Lung microvascular endothelial cell (primary cell): ENCODE measurements at regions not wholly inside any gene's neighbourhood (a gene's known extent, or its start where the extent isn't known, plus 50 kb on each side); places are given as distances from the start of the nearest gene placed in this dataset.

Source experiments
- DNase-seq, 2 donors: peaks; one replicate each; pipeline versions ENCODE4 v3.0.0 to v3.0.0-alpha.2; 2010; ENCODE audit warnings: low read depth in 2 of 2

DNA sequence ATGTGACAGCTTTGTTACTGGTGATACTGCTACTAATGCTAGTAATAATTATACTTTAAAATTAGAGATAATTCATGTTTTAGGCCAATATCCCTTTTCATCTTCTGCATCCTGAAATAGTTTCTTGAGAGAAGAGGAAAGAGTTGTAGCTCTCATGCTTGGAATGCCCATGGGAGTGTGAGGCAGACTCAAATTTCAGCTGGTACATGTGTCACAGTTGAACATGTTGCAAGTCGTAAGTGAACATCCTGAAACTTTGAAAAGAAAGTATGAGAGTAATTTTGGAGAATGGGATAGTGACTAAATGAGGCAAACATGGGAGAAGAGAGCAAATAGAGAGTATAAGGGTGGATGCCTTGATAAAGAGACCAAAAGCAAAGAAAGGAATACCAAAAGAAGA is 168.0 kb downstream of the TMTC3 start:
- DNase-seq = peak in 1 of 2 donors; percentile 71

DNA sequence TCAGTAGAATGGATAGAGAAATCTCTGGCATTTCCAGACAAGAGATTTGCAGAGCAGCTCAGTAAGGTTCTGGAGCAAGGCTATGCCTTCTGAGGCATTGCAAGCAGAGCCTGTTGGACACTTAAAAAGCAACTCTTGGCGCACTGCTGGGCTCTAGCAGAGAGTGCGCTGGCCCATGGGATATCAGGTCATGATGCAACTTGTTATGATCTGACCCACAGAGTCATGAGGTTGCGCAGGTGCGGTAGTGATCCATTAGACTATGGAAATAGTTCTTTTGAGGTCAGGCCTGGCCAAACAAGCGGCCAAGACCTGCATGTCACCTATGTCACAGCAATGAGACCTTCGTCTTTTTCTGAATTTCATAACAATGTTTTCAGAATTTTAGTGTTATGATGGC is 168.6 kb downstream of the TMTC3 start:
- peak; percentile 24 to 75 for DNase-seq

DNA sequence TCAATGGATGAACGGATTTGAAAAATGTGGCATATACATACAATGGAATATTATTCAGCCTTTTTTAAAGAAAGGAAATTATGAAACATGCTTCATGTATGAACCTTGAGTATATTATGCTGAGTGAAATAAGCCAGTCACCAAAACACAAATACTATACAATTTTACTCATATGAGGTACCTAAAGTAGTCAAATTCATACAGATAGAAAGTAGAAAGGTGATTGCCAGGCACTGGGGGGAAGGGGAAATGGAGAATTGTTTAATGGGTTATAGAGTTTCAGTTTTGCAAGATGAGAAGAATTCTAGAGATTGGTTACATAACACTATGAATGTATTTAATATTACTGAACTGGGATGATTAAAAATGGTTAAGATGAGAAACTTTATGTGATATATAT is 171.4 kb downstream of the TMTC3 start:
- no peak for DNase-seq

DNA sequence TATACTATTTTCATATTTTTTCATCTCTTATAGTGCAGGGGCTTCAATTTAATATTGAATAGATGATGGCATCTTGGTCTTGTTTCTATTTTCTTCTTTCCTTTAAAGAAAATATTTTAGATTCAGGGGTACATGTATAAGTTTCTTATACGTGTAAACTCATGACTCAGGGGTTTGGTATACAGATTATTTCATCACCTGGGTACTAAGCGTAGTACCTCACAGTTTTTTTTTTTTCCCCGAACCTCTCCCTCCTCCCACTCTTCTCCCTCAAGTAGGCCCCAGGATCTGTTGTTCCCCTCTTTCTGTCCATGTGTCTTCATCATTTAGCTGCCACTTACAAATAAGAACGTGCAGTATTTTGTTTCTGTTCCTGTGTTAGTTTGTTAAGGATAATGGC is 172.6 kb downstream of the TMTC3 start:
- no peak for DNase-seq

DNA sequence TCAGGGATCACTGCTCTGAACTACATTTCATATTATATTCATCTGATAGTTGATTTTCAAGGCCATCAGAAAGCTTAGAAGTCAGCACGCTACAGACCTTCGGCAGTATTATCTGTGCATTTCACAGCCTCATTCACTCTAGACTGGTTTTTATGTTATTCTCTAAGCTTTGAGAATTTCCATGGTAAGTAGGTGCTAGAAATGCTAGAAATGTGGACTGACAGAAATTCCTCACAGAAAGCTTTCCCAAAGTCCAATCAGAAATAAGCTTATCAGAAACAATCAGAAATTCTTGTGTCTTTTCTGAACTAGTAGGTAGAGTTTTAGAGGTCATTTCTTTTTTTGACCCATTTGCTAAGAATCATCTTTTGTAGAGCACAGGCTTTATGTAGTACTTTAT is 176.6 kb downstream of the TMTC3 start:
- DNase-seq = no peak

DNA sequence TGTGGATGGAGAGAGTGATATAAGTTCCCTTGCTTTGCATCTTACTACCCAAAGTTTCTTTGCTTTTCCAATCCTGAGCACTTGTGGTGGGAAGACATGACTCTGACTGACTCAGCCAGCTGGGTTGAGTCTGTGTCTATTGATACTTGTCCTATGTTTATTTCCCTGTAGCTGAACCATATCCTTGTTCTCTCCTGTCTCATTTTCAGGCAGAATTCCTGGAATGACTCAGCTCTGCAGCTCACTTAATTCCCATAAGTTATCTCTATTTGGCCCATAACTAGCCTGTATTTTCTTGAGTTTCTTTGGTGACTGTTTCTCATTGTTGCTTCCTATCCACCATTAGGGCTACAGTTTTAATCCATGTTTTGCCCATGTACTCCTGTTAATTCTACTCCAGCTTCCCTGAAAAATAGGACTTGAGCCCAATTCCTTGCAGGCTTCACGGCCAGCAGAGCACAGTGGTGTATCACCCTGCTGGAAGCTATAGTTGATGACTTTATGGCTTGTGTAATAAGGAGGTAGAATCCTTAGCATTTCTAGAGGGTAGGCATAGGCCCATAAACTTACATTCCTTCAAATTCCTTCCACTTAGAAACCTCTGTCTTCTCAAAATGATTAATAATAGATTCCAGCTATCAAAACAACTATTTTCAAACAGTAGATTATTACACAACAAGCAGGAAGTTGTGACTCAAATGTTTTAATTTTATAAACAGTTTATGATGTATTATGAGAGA is 183.1 kb downstream of the TMTC3 start:
- peak in 1 of 2 donors; percentile 98 for DNase-seq

DNA sequence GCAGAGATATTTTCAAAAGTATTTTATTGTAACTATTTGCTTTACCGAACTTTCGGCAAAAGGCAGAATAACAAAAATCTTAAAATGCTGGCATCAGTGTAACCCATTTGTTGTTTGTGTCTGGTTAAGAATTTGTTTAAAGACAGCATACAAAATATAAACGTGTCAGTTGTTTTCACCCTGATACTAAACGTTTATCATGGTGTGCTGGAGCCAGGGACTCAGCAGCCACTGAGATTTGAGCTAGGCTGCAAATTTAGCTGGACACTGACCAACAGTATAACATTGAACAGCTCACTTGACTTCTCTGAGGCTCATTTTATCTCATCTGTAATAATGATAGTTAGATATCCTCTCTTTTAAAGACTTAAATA is 183.7 kb downstream of the TMTC3 start:
- DNase-seq = peak in 1 of 2 donors; percentile 67

DNA sequence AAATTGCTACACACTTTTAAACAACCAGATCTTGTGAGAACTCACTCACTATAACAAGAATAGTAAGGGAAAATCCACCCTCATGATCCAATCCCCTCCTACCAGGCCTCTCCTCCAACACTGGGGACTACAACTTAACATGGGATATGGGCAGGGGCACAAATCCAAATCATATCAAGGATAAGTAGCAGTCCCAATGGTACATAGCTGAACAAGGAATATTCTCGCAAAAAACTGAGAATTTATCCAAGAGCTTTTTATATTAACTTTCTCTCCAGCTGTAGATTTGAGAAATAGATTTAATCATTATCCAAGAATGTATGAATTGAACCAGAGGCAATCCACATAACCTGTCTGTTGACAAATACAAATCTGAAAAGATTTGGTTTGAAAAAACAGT is 185.2 kb downstream of the TMTC3 start:
- DNase-seq = no peak

DNA sequence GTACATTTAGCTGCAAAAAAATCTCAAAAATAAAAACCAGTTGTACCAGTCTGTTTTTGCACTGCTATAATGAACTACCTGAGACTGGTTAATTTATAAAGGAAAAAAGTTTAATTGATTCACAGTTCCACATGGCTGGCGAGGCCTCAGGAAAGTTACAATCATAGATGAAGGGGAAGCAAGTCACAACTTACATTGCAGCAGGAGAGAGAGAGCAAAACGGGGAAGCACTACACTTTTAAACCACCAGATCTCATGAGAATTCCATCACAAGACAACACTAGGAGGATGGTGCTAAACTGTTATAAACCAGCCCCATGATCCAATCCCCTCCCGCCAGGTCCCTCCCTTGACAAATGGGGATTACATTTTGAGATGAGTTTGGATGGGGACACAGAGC is 186.0 kb downstream of the TMTC3 start:
- no peak for DNase-seq

DNA sequence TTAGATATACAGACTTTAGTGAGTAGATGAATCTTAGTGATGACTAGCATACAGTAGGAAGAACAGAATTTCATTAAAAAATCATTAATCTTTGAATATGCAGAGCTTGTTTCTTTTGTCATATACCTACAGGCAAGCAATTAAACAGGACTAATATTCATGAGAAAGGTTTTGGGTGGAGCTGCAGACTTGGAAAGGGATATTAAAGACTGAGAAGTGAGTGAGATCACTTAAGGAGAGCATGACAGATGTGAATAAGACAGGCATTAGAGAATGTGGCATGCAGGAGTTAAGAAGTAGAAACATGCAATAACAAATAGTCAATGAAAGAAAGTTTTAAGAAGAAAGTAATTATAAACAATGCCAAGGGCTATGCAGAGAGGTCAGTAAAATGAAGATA is 187.7 kb downstream of the TMTC3 start:
- no peak for DNase-seq

DNA sequence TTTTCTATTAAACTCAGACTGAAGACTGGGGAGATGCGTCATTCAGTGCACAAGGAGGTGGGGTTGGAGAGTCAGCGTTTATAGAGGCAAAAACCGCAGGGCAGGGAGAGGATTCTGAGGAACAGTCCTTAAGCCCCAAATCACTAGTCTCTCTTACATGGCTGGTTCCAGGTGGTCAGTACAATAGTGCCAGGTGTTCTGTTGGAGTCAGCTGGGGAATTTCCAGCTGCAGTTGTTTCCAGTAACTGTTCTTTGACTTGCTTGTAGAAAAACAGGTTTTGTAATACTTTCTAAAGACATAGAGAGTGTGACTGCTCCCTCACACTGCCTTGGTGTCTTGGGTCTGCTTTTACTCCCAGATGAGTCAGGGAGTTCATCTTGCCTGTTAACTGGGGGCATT is 192.2 kb downstream of the TMTC3 start:
- peak in 1 of 2 donors; percentile 12 for DNase-seq

DNA sequence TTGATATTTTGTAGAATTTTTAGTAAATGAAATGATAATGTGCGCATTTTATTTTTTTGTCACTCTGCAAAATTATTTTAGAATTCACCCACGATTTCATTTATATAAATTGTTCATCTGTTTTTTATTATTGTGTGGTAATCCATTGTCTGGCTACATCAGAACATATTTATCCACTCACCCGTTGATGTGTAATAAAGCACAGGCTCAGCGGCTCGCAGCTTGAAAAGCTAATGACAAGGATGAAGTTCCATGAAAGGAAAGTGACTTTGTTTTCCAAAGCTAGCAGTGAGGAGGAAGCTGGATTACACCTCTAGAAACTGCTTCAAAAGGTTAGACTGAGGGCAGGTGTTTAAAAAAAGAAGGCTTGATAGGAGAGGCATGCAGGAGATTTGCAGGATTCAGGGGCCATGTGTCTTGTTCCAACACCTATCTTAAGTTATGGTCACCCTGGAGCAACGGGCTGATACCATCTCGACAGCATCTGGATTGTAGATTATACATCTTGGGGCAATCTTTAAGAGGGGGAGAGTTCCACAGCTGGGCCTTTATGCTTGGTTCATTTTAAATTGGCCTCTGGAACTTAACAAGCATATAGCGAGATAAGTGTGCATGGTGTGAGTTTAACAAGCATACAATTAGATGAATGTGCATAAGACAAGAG is 194.1 kb downstream of the TMTC3 start:
- DNase-seq = no peak

DNA sequence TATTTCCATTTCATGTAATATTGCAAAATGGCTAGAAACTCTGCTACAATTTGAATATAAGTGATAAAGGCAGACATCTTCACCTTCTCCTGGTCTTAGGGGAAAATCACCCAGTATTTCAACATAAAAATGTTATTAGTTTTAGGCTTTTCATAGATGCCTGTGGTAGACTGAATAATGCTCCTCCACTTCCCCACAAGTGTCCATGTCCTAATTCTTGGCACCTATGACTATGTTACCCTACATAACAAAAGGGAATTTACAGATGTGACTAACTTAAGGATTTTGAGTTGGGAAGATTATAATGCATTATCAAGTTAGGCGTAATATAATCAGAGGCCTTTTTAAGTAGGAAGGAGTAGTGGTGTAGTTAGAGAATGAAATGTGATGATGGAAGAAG is 196.4 kb downstream of the TMTC3 start:
- no peak for DNase-seq

DNA sequence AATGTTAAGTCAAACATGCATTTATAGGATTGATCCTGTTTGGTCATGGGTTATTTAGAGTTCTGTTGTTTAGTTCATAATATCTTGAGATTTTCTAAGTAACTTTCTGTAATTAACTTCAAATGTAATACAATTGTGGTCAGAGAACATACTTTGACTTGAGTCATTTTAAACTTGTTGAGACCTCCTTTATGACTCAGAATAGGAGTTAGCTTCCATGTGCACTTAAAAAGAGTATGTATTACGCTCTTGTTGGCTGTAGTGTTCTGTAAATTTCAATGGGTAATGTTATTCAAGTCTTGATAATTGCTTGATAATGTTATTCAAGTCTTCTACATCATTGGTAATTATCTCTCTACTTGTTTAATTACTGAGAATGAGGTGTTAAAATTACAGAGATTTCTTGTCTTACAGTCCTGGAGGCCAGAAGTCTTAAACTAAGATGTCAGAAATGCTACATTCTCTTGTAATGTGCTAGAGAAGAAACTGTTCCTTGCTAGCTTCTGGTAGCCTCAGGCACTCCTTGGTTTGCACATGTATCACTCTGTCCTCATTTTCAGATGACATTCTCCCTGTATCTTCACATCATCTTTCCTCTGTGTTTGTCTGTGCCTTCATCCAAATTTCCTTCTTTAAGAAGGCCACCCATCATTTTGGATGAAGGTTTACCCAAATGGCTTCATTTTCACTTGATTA is 197.3 kb downstream of the TMTC3 start:
- peak in 1 of 2 donors; percentile 30 for DNase-seq

DNA sequence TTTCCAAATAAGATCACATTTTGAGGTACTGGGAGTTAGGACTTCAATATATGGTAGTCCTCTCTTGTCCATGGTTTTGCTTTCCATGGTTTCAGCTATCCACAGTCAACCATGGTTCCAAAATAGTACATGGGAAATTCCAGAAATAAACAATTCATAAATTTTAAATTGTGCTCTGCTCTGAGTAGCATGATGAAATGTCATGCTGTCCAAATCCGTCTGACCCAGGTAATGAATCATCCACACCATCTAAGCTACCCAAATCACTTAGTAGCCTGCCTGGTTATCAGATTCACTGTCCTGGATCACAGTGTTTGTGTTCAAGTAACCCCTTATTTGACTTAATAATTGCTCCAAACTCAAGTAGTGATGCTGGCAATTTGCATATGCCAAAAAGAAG is 197.9 kb downstream of the TMTC3 start:
- peak in 1 of 2 donors; percentile 44 for DNase-seq

DNA sequence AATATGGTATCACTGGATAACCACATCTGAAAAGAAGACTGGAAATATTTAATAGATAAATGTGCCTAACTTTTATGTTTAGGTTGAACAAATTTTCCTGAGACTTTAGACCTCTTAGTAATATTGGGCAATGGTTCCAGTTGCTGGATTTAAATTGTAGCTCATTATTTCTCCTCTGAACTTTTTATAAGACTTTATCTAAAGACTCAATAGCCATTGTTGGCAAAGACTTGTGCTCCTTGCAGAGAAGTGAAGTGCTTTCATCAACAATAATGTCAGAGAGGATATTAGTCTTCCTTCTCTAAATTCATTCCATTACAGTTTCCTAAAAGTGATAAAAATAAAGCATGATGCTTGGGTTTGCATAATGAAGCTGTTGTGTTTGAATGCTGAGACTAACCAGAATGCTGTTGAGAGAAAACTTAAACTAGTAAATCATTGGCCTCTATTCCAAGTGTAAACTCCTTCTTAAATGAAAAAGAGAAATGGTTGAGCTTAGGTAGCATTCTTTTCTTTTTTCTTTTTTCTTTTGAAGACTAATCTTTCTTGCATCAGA is 200.2 kb downstream of the TMTC3 start:
- no peak for DNase-seq

DNA sequence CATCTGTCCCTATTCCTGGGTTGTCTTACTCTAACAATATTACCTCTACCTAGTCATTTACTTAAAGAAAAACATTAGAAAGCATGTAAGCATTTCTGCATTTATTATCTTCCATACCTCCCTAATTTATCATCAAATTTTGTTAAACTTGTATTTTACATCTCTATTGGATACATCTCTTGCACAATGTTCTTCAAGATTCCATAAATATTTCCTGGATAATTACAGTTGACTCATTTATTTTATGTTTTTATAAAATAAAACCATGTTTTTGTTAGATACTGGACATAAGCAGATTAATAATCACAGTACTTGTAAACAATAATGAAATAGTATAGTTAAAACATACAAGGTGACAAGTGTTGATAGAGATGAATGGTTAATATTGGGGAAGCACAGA is 209.0 kb downstream of the TMTC3 start:
- no peak for DNase-seq

DNA sequence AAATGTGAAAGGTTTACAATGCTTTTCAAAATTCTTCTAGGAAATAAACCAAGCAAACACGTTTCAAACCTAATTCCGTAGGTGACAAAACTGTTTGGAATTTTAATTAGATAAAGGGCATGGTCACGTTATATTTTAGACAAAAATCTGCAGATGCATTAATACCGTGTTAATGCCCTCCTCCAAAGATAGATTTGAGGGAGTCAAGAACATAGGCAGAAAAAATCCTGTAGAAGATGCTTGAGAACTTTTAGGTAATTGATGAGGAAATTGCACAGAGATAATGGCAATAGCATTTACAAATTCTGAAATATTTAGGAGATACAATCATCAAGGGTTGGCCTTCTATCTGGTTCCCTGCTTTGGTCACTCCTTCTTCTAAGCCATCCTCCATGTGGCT is 212.6 kb downstream of the TMTC3 start:
- no peak for DNase-seq

DNA sequence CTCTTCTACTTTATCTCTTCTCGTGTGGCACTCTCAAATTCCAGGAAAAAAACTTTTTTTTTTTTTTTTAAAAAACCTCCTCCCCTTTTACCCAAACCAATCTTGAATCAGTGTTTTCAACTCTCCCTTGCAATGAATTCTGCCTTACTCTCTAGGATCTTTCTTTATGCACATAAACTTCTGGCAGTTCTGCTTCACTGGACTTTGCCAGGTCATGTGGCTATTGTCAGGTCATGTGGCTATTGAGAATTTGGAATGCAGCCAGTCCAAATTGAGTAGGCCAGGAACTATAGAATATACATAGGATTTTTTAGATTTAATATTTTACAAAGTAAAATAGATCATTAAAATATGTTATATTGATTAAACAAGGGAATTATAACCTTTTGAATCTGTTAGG is 218.2 kb downstream of the TMTC3 start:
- DNase-seq = peak in 1 of 2 donors; percentile 12

DNA sequence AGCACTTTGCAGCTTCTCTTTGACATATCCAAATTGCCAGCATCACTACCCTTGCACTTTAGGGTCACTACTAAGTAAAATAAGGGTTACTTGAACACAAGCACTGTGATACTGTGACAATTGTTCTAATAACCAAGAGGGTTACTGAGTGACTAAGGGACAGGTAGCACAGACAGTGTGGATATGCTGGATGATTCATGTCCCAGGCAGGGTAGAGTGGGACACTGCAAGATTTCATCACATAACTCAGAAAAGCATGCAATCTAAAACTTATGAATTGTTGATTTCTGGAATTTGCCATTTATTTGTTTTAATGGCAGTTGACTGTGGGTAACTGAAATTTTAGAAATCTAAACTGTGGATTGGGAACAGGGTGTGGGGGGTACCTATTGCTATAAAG is 218.8 kb downstream of the KITLG start:
- DNase-seq = no peak

DNA sequence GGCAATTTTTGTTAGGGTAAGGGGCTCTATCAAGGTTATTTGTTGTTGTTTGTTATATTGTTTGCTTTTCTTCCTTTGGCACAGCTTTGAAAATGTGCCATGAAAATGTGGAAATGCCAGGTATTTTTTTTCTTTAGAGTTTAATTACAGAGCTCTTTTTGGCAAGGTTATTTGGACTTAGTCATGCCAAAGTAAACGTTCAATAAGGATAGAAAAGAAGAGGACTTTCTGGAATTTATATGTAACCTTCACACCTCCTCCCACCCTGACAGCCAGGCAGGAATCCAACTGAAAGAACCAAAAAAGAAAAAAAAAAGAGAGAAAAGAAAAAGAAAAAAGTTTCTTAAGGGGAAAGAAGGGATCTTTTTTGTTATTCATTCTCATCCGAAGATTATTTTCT is 217.8 kb downstream of the KITLG start:
- DNase-seq = no peak

DNA sequence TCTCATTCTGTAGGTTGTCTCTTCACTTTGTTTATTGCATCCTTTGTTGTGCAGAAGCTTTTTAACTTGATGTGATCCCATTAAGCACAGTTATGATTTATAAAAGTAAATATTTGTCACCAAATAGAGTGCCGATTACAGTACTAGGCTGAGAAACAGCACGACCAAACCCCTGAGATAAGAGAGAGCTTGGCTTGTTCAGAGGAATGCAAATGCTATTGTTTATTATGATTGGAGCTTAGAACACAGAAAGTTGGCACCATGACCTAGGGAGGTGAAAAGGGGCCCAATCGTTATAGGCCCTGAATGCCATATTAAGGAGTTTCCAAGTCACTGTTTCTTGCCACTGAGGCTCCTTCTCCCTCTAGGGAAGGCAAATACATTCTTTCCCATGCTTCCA is 214.9 kb downstream of the KITLG start:
- DNase-seq = no peak

DNA sequence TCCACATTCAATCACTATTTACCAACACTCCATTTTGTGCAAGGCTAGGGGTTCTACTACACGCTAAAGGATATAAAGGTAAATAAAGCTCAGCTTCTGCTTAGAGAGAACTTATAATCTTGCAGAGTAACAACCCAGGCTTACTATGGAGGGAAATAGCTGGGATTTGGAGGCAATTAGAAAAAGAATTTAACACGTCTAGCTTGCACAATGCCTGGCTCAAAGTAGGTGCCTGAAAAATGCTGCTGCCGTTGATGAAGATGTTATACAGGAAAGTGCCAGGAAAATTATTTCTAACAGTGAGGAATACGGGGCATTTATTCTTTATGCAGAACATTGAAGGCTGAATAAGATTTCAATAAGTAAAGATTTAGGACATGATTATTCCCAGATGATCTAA is 214.2 kb downstream of the KITLG start:
- DNase-seq = no peak
